ENCODE measurements at regions not wholly inside any gene's neighbourhood (a gene's known extent, or its start where the extent isn't known, plus 50 kb on each side); places are given as distances from the start of the nearest gene placed in this dataset.

GRCh38 chr4:28536124-28536523, 1675.5 kb downstream of the STIM2 start:
- TF ChIP-seq POLR2A (IDR thresholded peaks at IDR 0.05) (no peak), CTCF (IDR thresholded peaks at IDR 0.05) (no peak)
- Histone ChIP-seq H3K4me3 (no peak overlapping the region), H3K4me1 (no peaks in the 10 kb centered on the region), H3K36me3 (no peaks in the 10 kb centered on the region), H3K27ac (no peak overlapping the region), H3K9me3 (peaks cover 0 to 6% (median 0%) of the 10 kb centered on the region in 12 donors), H3K27me3 (no peaks in the 10 kb centered on the region)
- no peak for DNase-seq
- no peak for ATAC-seq
- intact Hi-C loops (cut with DNase I) = no loop called here
- 65 to 85% (median 81%) methylated on average over 2 of the region's 2 CpGs for WGBS, 4 donors

- TF ChIP-seq POLR2A (IDR thresholded peaks at IDR 0.05) (no peak), CTCF (IDR thresholded peaks at IDR 0.05) (no peak)
- no peak for ATAC-seq
- intact Hi-C loops (cut with DNase I) = no loop called here
- no peaks in the 10 kb centered on the region for H3K4me1 ChIP-seq
- no peak overlapping the region for H3K4me3 ChIP-seq
- no peaks in the 10 kb centered on the region for H3K36me3 ChIP-seq
- WGBS, 4 donors = 54 to 72% (median 67%) methylated on average over 1 of the region's 1 CpG
- peaks cover 0 to 4% (median 0%) of the 10 kb centered on the region in 12 donors for H3K9me3 ChIP-seq
- DNase-seq = no peak
- H3K27ac ChIP-seq = no peak overlapping the region
- H3K27me3 ChIP-seq = no peaks in the 10 kb centered on the region
Measured at GRCh38 chr4:28545986-28546385, 1685.3 kb downstream of the STIM2 start.

GRCh38 chr4:28548136-28548535, 1687.5 kb downstream of the STIM2 start:
- Histone ChIP-seq H3K27me3 (no peaks in the 10 kb centered on the region), H3K4me3 (no peak overlapping the region), H3K4me1 (no peaks in the 10 kb centered on the region), H3K9me3 (no peaks in the 10 kb centered on the region), H3K27ac (no peak overlapping the region), H3K36me3 (no peaks in the 10 kb centered on the region)
- intact Hi-C loops (cut with DNase I) = no loop called here
- ATAC-seq (no peak), DNase-seq (no peak)
- no peak for TF ChIP-seq POLR2A (IDR thresholded peaks at IDR 0.05)
- no peak for TF ChIP-seq CTCF (IDR thresholded peaks at IDR 0.05)
- 60 to 73% (median 71%) methylated on average over 3 of the region's 3 CpGs for WGBS, 4 donors

GRCh38 chr4:28548594-28548993, 1688.0 kb downstream of the STIM2 start:
- DNase-seq (no peak), ATAC-seq (no peak)
- no peak overlapping the region for H3K27ac ChIP-seq
- intact Hi-C loops (cut with DNase I) = no loop called here
- peak overlapping the region in 2 of 12 donors; percentile 9 to 26 for H3K4me3 ChIP-seq
- no peaks in the 10 kb centered on the region for H3K27me3 ChIP-seq
- no peaks in the 10 kb centered on the region for H3K9me3 ChIP-seq
- TF ChIP-seq POLR2A (IDR thresholded peaks at IDR 0.05) (no peak), CTCF (IDR thresholded peaks at IDR 0.05) (no peak)
- WGBS, 4 donors = 21 to 34% (median 26%) methylated on average over 6 of the region's 6 CpGs
- no peaks in the 10 kb centered on the region for H3K36me3 ChIP-seq
- no peaks in the 10 kb centered on the region for H3K4me1 ChIP-seq

Data from heart left ventricle (tissue), 16 donors.